Suprapubic skin (tissue), 4 donors: ENCODE measurements at regions not wholly inside any gene's neighbourhood (a gene's known extent, or its start where the extent isn't known, plus 50 kb on each side); places are given as distances from the start of the nearest gene placed in this dataset.

Experiments used
- EP300 ChIP-seq: sonication (generic); formaldehyde crosslinking; IDR thresholded peaks from one replicate; pipeline ENCODE4 v1.6.1; 2017; ENCODE audit warnings: antibody characterized with exemption
- POLR2A ChIP-seq, 2 donors: fragments of 450-650 bp; IDR thresholded peaks; one replicate each; pipeline ENCODE4 v1.6.1; 2017; ENCODE audit warnings: antibody characterized with exemption in 2 of 2, mild to moderate bottlenecking in 2 of 2, moderate library complexity in 2 of 2
- POLR2AphosphoS5 ChIP-seq, 3 donors: sonication (generic); formaldehyde crosslinking; IDR thresholded peaks; one replicate each; pipeline ENCODE4 v1.6.1; 2017; ENCODE audit warnings: antibody characterized with exemption in 3 of 3
- TF ChIP-seq, protein P1 (sequence below), 2 donors: fragments of 200-600 bp in 1 of 2; fragments of 450-650 bp in 1 of 2; sonication (generic) in 1 of 2; IDR thresholded peaks; one replicate each; pipeline ENCODE4 v1.5.1; 2016 to 2019; ENCODE audit warnings: antibody characterized with exemption in 2 of 2, mild to moderate bottlenecking in 1 of 2, moderate library complexity in 1 of 2

- TF ChIP-seq POLR2AphosphoS5 (IDR thresholded peaks at IDR 0.05) = no peak
- TF ChIP-seq, protein P1, sequence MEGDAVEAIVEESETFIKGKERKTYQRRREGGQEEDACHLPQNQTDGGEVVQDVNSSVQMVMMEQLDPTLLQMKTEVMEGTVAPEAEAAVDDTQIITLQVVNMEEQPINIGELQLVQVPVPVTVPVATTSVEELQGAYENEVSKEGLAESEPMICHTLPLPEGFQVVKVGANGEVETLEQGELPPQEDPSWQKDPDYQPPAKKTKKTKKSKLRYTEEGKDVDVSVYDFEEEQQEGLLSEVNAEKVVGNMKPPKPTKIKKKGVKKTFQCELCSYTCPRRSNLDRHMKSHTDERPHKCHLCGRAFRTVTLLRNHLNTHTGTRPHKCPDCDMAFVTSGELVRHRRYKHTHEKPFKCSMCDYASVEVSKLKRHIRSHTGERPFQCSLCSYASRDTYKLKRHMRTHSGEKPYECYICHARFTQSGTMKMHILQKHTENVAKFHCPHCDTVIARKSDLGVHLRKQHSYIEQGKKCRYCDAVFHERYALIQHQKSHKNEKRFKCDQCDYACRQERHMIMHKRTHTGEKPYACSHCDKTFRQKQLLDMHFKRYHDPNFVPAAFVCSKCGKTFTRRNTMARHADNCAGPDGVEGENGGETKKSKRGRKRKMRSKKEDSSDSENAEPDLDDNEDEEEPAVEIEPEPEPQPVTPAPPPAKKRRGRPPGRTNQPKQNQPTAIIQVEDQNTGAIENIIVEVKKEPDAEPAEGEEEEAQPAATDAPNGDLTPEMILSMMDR (IDR thresholded peaks at IDR 0.05) = no peak
- TF ChIP-seq EP300 = no peak
- no peak for TF ChIP-seq POLR2A (IDR thresholded peaks at IDR 0.05)
Observed at GRCh38 chr18:7170292-7170691, 52.7 kb upstream of the LAMA1 start.
